Neural cell (in vitro differentiated cells): ENCODE measurements at regions not wholly inside any gene's neighbourhood (a gene's known extent, or its start where the extent isn't known, plus 50 kb on each side); places are given as distances from the start of the nearest gene placed in this dataset.

Source experiments
- H2AFZ ChIP-seq: fragments of 200-600, 300-800 bp; sonication (generic), shearing (Covaris generic); 2 replicates; pipeline ENCODE4 v1.6.0; 2014; ENCODE audit warnings: low read depth, mild to moderate bottlenecking, antibody characterized with exemption, low read length, moderate library complexity
- H3F3A ChIP-seq: fragments of 200-600 bp; shearing (Covaris generic); 2 replicates; pipeline ENCODE4 v1.6.1; 2016; ENCODE audit warnings: mild to moderate bottlenecking, moderate library complexity, mixed read lengths, antibody characterized with exemption, low read length; ENCODE audit not compliant: insufficient read depth, poor library complexity, severe bottlenecking
- H3K27ac ChIP-seq: fragments of 200-600, 300-800 bp; sonication (generic), shearing (Covaris generic); 2 replicates; pipeline ENCODE4 v1.5.1; 2014; ENCODE audit warnings: mild to moderate bottlenecking, low read length, moderate library complexity
- H3K27me3 ChIP-seq: fragments of 300-800, 200-600 bp; sonication (generic), shearing (Covaris generic); 2 replicates; pipeline ENCODE4 v1.6.0; 2014; ENCODE audit warnings: mild to moderate bottlenecking, low read depth, low read length, moderate library complexity; ENCODE audit not compliant: insufficient read depth
- H3K36me3 ChIP-seq: fragments of 300-800, 200-600 bp; sonication (generic), shearing (Covaris generic); 2 replicates; pipeline ENCODE4 v1.5.1; 2014; ENCODE audit warnings: mild to moderate bottlenecking, antibody characterized with exemption, low read length, moderate library complexity; ENCODE audit not compliant: insufficient read depth
- H3K4me2 ChIP-seq: fragments of 300-800, 200-600 bp; sonication (generic), shearing (Covaris generic); 2 replicates; pipeline ENCODE4 v1.6.0; 2014; ENCODE audit warnings: mild to moderate bottlenecking, low read length
- H3K4me3 ChIP-seq: fragments of 300-800, 200-600 bp; sonication (generic), shearing (Covaris generic); 2 replicates; pipeline ENCODE4 v1.5.1; 2014; ENCODE audit warnings: mild to moderate bottlenecking, low read length, moderate library complexity
- H3K79me2 ChIP-seq: fragments of 200-600 bp; shearing (Covaris generic); replicated peaks from 2 replicates; pipeline ENCODE4 v1.6.0; 2014; ENCODE audit warnings: mild to moderate bottlenecking, low read length, moderate library complexity; ENCODE audit not compliant: insufficient read depth
- H3K9ac ChIP-seq: fragments of 300-800, 200-600 bp; sonication (generic), shearing (Covaris generic); 2 replicates; pipeline ENCODE4 v1.6.1; 2016; ENCODE audit warnings: mild to moderate bottlenecking, low read length, mixed read lengths
- H3K9me2 ChIP-seq: fragments of 200-600 bp; shearing (Covaris generic); 2 replicates; pipeline ENCODE4 v1.6.1; 2016; ENCODE audit warnings: mild to moderate bottlenecking, low read length, mixed read lengths; ENCODE audit not compliant: insufficient read depth
- H3K9me3 ChIP-seq: fragments of 200-600, 300-800 bp; sonication (generic), shearing (Covaris generic); 2 replicates; pipeline ENCODE4 v1.6.1; 2016; ENCODE audit warnings: mild to moderate bottlenecking, mixed run types, low read length, moderate library complexity, mixed read lengths
- H4K20me1 ChIP-seq: fragments of 200-600 bp; shearing (Covaris generic); 2 replicates; pipeline ENCODE4 v1.6.1; 2016; ENCODE audit warnings: mild to moderate bottlenecking, mixed run types; ENCODE audit not compliant: insufficient read depth
- EP300 ChIP-seq: fragments of 450-650 bp; conservative IDR thresholded peaks from 2 replicates; pipeline ENCODE4 v1.6.1; 2014; ENCODE audit warnings: antibody characterized with exemption, mild to moderate bottlenecking, moderate library complexity; ENCODE audit not compliant: poor library complexity, severe bottlenecking
- EZH2 ChIP-seq: fragments of 200-600, 300-800 bp; shearing (Covaris generic), sonication (generic); IDR thresholded peaks from 2 replicates; pipeline ENCODE4 v1.6.1; 2014; ENCODE audit warnings: antibody characterized with exemption, low read length, borderline replicate concordance, mild to moderate bottlenecking; ENCODE audit not compliant: insufficient read depth, poor library complexity, severe bottlenecking
- MXI1 ChIP-seq: fragments of 450-650 bp; conservative IDR thresholded peaks from 2 replicates; pipeline ENCODE4 v1.6.1; 2014; ENCODE audit warnings: antibody characterized with exemption, mild to moderate bottlenecking; ENCODE audit not compliant: poor library complexity, severe bottlenecking
- POLR2AphosphoS5 ChIP-seq: IDR thresholded peaks from 2 replicates; pipeline ENCODE4 v1.6.1; 2012
- RAD21 ChIP-seq: fragments of 450-650 bp; conservative IDR thresholded peaks from 2 replicates; pipeline ENCODE4 v1.6.1; 2014; ENCODE audit warnings: antibody characterized with exemption, mild to moderate bottlenecking, moderate library complexity
- SMC3 ChIP-seq: fragments of 450-650 bp; conservative IDR thresholded peaks from 2 replicates; pipeline ENCODE4 v1.6.1; 2014; ENCODE audit warnings: antibody characterized with exemption, mild to moderate bottlenecking, moderate library complexity; ENCODE audit not compliant: poor library complexity
- TAF1 ChIP-seq: IDR thresholded peaks from 2 replicates; pipeline ENCODE4 v1.6.1; 2012; ENCODE audit warnings: low read depth
- TF ChIP-seq, protein P1 (sequence below): IDR thresholded peaks from 2 replicates; pipeline ENCODE4 v1.6.1; 2012; ENCODE audit warnings: borderline replicate concordance
- TF ChIP-seq, protein P2 (sequence below): fragments of 450-650 bp; IDR thresholded peaks from 2 replicates; pipeline ENCODE4 v1.5.1; 2014; ENCODE audit warnings: antibody characterized with exemption, mild to moderate bottlenecking, moderate library complexity; ENCODE audit not compliant: poor library complexity, severe bottlenecking

DNA sequence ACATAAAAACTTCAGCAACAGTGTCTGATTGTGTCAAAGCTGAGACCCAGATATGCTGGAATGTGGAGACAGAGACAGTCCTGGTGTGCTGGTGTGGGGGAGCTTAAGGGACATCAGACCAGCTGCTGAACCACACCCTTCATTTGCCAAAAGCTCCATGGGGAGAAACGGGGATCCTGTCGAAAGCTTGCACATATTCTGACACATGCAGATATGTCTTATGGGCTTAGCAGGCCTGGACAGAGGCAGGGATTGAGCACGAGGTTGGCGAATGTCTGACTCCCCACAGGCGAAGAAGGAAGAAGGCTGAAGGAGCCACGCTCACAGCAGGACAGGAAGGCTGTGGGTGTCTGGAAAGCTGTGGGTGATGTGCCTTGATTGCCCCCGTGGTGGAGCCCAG is 72.1 kb upstream of the ACSL1 start:
- Histone ChIP-seq H3K36me3 (no peaks in the 10 kb centered on the region), H4K20me1 (no peaks in the 10 kb centered on the region), H3K4me3 (no peak overlapping the region), H3K27me3 (no peaks in the 10 kb centered on the region), H2AFZ (no peak overlapping the region), H3K27ac (no peak overlapping the region), H3K9me3 (no peaks in the 10 kb centered on the region), H3F3A (no peaks in the 10 kb centered on the region), H3K4me2 (no peak overlapping the region), H3K9ac (no peak overlapping the region), H3K9me2 (no peaks in the 10 kb centered on the region), H3K79me2 (no peaks in the 10 kb centered on the region)
- TF ChIP-seq SMC3: no peak
- no peak for TF ChIP-seq EP300
- no peak for TF ChIP-seq POLR2AphosphoS5

- no peak overlapping the region for H2AFZ ChIP-seq
- no peaks in the 10 kb centered on the region for H4K20me1 ChIP-seq
- H3K4me2 ChIP-seq: no peak overlapping the region
- H3F3A ChIP-seq: no peaks in the 10 kb centered on the region
- no peak for TF ChIP-seq EP300
- no peak for TF ChIP-seq MXI1
- TF ChIP-seq TAF1: no peak
- TF ChIP-seq RAD21: no peak
- TF ChIP-seq POLR2AphosphoS5: no peak
- no peaks in the 10 kb centered on the region for H3K79me2 ChIP-seq
- H3K4me3 ChIP-seq: no peak overlapping the region
- H3K27ac ChIP-seq: no peak overlapping the region
- no peaks in the 10 kb centered on the region for H3K36me3 ChIP-seq
- no peaks in the 10 kb centered on the region for H3K9me2 ChIP-seq
- no peaks in the 10 kb centered on the region for H3K9me3 ChIP-seq
- no peaks in the 10 kb centered on the region for H3K27me3 ChIP-seq
- H3K9ac ChIP-seq: no peak overlapping the region
These were observed 73.0 kb upstream of the ACSL1 start for GRCh38 chr4:184898793-184899192.

DNA sequence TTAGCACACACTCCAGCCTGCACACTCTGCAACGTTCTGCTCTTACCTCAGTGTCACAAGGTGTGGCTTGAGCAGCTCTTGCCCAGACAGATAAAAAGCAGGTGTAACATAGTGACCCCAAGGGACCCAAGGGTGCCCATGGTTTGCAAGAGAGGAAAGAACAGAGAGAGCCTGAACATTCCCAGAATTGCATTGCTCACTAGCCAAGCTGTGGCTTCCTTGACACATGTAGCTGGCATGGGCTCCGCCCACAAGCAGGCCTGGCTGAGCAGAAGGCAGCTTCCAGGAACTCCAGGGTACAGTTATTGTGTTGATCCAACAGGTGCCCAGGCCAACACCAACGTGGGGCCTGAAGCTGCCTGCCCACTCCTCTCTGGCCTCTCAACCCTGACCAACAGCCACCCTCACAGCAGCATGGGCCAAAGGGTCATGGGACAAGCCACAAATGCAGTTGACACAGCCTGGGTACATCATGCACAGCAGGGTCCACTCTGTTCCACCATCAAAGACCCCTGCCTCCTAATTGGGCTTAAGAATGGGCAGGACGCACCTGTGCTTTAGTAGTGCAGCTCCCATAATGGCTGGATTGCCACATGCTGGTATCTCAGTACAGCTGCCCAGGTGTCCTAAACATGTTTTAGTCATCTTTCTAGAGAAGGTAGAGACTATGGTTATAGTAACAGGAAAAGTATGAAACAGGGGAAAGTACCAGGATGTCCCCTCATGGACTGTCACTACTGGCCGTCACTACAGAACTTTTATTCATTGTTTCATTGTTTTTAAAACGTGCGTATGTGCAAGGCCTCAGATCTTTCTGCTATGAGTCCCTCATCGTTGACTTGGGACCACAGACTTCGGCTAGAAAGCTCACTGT is 73.7 kb upstream of the ACSL1 start:
- Histone ChIP-seq H3K27ac (no peak overlapping the region), H3K79me2 (no peaks in the 10 kb centered on the region), H3K9me2 (no peaks in the 10 kb centered on the region), H3K4me3 (no peak overlapping the region), H3K9ac (no peak overlapping the region), H2AFZ (no peak overlapping the region), H3K9me3 (no peaks in the 10 kb centered on the region), H3F3A (no peaks in the 10 kb centered on the region), H3K4me2 (no peak overlapping the region), H3K27me3 (no peaks in the 10 kb centered on the region), H3K36me3 (no peaks in the 10 kb centered on the region), H4K20me1 (no peaks in the 10 kb centered on the region)
- no peak for TF ChIP-seq SMC3
- TF ChIP-seq TAF1: no peak
- TF ChIP-seq, protein P1, sequence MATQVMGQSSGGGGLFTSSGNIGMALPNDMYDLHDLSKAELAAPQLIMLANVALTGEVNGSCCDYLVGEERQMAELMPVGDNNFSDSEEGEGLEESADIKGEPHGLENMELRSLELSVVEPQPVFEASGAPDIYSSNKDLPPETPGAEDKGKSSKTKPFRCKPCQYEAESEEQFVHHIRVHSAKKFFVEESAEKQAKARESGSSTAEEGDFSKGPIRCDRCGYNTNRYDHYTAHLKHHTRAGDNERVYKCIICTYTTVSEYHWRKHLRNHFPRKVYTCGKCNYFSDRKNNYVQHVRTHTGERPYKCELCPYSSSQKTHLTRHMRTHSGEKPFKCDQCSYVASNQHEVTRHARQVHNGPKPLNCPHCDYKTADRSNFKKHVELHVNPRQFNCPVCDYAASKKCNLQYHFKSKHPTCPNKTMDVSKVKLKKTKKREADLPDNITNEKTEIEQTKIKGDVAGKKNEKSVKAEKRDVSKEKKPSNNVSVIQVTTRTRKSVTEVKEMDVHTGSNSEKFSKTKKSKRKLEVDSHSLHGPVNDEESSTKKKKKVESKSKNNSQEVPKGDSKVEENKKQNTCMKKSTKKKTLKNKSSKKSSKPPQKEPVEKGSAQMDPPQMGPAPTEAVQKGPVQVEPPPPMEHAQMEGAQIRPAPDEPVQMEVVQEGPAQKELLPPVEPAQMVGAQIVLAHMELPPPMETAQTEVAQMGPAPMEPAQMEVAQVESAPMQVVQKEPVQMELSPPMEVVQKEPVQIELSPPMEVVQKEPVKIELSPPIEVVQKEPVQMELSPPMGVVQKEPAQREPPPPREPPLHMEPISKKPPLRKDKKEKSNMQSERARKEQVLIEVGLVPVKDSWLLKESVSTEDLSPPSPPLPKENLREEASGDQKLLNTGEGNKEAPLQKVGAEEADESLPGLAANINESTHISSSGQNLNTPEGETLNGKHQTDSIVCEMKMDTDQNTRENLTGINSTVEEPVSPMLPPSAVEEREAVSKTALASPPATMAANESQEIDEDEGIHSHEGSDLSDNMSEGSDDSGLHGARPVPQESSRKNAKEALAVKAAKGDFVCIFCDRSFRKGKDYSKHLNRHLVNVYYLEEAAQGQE: no peak
- TF ChIP-seq EZH2: no peak
- TF ChIP-seq, protein P2, sequence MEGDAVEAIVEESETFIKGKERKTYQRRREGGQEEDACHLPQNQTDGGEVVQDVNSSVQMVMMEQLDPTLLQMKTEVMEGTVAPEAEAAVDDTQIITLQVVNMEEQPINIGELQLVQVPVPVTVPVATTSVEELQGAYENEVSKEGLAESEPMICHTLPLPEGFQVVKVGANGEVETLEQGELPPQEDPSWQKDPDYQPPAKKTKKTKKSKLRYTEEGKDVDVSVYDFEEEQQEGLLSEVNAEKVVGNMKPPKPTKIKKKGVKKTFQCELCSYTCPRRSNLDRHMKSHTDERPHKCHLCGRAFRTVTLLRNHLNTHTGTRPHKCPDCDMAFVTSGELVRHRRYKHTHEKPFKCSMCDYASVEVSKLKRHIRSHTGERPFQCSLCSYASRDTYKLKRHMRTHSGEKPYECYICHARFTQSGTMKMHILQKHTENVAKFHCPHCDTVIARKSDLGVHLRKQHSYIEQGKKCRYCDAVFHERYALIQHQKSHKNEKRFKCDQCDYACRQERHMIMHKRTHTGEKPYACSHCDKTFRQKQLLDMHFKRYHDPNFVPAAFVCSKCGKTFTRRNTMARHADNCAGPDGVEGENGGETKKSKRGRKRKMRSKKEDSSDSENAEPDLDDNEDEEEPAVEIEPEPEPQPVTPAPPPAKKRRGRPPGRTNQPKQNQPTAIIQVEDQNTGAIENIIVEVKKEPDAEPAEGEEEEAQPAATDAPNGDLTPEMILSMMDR: no peak
- TF ChIP-seq MXI1: no peak
- no peak for TF ChIP-seq RAD21
- no peak for TF ChIP-seq POLR2AphosphoS5
- TF ChIP-seq EP300: no peak
